Activated CD4-positive, alpha-beta T cell treated with anti-CD3 and anti-CD28 coated beads, Interleukin-2, Interleukin-6, amounts not matched to agents 100 ng/mL and 50 ng/mL, durations not matched to agents 16 hours and 8 hours (primary cell): ENCODE measurements at regions not wholly inside any gene's neighbourhood (a gene's known extent, or its start where the extent isn't known, plus 50 kb on each side); places are given as distances from the start of the nearest gene placed in this dataset.
A peak's percentile ranks its signal among the peaks of the same experiment; 100 is the strongest.

Source experiments
- DNase-seq: peaks from one replicate; pipeline ENCODE4 v3.0.0-alpha.2; 2020

DNA sequence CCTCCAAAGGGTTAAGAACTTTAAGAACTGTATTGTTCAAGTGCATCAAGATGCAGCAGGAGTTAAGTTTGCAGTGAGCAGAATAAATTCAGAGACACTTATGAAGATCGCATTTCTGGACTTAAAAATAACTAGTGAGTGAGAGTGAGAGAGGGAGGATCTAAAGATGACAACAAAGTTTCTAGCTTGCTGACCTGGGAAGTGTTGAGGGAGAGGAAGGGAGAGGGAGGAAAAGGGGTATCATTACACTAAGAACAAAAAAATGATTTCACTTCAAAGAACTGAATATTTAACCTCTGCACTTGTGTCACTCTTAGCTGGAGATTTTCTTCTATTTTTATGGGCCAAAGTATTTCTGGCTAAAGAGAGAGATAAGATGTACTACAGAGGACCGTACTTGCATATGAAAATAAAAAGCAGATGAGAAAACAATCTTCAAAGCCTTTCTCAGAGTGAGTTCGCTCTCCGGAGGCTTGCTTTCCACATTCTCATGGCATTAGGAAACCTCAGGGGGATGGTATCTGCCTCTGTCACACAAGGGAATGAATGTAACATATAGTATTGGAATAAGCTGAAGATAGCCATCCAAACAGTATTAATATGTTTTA lies 91.4 kb upstream of the TJP1 start:
- no peak for DNase-seq

DNA sequence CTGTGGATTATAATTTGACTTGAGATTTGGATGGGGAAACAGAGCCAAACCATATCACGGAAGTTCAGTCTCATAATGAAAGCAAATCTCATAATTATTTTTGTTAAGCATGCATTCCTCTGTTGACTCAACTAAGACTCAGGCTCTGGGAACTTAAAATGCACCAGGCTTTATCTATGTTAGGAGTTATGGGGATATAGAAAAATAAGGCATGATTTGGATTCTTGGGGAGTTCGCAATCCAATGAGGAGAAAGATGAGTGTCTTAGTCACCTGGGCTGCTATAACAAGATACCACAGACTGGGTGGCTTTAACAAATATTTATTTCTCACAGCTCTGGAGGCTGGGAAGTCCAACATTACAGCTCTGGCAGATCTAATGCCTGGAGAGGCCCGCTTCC lies 89.4 kb upstream of the TJP1 start:
- DNase-seq: no peak

DNA sequence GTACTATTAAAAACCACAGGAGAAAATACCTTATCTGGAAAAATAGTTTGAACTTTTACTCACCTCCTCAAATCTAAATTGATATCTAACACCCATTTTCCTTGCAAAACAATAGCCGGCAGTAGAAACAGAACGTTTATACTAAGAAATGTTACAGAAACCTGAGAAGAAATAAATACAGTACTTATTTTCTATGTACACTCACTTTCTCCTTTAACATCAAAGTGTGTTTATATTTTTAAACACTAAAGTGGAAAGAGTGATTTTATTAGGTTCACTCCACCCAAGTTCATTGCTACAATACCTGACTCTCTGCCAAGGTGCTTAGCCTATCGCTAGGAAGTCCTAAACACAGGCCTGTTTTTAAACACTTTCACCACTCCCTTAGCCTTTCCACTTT lies 87.8 kb upstream of the TJP1 start:
- DNase-seq: no peak

DNA sequence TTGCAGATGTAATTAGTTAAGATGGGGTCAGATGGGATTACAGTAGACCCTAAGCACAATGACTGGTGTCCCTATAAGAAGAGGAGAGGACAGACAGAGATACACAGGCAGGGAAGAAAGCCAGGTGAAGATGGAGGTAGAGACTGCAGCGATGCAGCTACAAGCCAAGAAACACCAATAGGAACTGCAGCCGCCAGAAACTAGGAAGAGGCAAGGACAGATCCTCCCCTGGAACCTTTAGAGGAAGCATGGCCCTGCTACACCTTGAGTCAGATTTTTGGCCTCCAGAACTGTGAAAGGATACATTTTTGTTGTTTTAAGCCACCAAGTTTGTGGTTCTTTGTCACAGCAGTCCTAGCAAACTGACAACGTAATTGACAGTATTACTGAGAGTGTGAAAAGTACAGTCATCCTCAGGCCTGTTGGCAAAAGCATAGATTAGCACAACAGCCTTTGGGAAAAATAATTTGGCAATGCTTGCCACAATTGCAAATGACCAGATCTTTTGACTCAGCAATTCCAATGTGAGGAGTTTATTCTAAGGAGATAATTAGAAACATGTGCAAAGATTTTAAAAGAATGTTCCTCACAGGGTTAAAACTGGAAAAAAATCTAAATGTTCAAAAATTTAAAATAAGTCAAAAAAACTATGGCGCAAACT lies 82.6 kb upstream of the TJP1 start:
- DNase-seq: no peak

DNA sequence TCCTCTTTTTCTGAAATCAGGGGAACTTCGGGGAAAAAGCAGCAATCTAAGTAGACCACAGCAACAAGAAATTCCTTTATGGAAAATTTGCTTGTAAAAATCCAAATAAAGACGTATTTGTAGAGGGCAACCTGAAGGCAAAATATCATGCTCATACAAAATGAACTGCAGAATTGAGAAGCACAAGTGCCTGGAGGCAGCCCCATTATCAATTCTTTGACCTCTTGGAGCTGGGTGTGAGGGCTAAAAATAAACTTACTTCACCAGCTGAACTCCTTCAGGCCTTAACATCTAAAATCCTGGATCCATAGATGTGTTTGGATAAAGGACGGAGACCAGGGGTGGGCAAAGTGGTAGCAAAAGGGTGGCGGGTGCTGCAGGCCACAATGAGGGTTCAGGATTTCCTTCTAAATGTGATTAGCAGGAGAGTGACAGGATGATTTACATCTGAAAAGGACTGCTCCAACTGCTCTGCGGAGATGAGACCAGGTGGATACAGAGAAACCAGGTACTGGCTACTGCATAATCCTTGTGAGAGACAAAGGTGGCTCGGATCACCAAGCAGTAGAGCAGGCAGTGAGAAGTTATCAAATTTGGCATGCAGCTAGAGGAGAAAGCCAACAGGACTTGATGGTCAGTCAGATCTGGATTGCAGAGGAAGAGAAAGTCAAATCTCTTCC lies 81.7 kb upstream of the TJP1 start:
- DNase-seq: no peak

DNA sequence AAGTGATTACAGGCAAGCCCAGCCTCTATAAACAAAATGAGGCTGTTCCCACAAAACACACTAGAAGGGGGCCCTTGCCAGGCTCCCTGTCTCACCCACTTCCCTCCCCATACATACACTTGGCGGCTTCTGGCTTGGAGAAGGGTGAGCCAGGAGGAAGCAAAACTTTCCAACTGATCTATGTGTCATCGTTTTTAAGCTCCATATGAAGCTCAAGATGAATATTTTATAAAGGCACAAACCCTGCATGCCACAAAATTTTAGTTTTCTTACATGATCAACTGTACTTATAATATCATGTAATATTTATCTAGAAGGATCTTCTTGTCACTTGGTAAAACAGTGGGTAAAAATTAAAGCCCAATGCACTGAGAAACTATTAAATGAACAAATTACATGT lies 80.8 kb upstream of the TJP1 start:
- no peak for DNase-seq

DNA sequence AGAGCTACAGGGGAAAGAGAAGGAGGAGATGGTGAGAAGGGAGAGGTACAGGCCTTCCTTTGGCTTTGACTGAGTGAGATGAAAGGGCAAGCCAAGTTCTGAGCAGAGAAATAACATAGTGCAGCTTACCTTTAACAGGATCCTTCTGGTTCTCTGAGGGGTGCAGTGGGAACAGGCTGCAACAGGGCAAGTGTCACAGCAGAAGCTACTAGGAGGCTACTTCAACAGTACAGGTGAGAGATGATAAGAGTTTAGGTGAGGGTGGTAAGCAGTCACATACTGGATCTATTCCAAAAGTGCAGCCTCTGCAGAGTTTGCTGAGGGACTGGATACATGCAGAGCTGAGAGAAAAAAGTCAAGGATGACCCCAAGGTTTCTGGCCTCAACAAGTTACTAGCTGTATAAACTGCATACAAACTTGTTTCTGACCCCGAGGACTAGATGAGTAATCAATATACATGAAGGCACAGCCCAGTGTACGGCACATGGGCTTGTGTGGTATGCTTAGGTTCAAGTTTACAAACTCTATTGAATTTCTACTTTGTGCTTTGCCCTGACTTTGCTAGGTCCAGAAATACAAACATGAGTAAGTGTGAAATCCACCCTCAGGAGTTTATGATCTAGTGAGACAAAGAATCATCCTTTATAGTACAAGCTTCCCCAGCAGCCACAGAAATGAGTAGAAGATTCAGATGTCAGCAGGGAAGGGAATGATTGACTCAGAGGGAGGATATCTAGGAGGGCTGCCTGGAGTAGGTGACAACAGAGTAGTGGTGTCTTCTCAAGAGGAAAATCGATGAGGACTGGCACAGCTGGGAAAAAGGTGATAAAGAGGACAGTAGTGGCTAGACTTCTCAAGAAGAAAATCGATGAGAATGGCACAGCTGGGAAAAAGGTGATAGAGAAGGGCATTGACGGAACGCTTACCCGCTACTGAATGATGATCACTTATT lies 78.2 kb upstream of the TJP1 start:
- no peak for DNase-seq

DNA sequence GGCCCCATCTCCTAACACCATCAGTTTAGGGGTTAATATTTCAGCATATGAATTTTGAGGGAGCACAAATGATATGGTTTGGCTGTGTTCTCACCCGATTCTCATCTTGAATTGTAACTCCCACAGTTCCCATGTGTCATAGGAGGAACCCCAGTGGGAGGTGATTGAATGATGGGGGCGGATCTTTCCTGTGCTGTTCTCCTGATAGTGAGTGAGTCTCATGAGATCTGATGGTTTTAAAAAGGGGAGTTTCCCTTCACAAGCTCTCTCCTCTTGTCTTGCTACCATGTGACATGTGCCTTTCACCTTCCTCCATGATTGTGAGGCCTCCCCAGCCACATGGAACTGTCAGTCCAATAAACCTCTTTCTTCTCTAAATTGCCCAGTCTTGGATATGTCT lies 73.8 kb upstream of the TJP1 start:
- no peak for DNase-seq

DNA sequence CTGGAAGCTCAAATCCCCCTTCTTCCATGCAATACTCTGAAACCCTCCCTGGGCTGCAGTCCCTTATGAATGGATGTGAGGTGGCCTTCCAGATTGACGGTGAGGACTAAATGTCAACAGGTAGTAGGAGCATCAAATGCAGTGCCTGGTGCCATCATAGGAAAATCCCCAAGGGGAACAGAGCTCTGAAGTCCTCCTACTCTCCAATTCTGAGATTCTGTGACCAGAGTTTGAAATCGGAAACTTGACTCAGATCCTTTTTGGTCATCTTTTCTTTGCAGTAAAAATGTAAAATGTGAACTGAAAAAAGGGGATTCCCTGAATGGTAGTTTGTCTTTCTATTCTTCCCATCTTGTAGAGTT lies 68.8 kb upstream of the TJP1 start:
- DNase-seq: no peak

DNA sequence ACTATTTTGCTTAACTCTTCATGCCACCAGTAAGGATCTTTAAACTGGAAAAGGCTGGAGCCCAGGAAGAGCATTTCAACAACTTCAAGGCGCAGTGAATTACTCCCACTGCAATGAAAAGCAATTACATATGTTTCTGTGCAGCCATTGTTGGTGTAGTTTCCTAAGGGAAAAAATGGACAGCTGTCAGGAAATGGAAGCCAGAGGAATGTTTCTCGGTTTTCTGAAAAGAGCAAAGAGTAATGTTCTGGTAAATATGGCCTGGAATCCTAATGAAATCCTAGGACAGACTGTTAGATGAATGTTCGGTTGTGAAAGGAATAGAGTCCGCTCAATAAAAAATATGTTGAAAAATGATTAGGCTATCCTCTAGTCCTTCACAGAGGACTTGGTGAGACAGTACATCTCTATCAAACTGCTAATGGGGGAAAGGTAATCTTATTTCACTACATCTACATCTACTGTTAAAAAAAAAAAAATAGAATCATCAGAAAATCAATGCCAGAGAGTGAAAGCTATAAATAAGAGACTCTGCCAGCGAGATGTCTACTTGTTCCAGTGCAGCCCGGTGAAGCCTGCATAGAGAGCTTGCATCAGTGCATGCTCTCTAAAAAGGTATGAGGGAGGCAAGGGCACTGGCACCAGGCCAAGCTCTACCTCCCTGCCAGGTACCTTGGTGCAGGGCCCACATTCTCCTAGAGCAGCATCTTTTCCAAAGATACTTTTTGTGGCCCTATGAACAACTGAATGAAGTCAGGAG lies 68.2 kb upstream of the TJP1 start:
- no peak for DNase-seq

DNA sequence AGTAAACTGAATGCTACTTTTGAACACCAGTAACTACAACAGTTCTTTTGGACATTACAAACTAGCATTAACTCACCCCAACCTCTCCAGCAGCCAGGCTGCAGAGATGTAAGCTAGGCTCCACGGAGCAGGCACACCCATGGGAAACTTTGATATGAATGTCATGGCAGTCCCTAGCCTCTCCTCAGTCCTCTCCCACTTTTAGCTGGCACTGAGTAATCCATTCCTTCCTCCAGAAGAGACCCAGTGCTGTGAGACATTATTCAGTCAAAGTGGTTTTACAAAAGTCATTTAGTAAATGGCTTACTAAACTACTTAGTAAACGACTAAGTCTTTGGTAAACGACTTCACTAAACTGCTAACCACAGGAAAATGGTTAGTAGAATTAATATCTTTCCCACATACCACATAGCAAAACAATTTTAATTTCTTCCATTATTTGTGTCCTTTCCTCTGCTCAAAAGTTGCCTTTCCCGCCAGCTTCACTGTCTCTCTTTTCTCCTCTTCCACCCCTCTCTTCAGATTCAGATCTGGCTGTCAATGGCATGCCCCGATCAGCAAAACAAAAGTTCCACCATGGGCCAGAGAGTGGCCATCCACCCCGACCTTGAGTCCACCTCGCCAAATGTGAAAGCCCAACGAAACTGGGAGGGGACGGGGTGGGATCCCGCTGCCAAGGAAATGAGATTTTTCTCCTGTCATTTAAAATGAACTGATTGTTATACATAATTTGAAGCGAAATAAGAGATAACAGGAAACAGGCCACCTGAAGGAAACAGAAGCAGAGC lies 67.5 kb upstream of the TJP1 start:
- DNase-seq: peak; percentile 7

DNA sequence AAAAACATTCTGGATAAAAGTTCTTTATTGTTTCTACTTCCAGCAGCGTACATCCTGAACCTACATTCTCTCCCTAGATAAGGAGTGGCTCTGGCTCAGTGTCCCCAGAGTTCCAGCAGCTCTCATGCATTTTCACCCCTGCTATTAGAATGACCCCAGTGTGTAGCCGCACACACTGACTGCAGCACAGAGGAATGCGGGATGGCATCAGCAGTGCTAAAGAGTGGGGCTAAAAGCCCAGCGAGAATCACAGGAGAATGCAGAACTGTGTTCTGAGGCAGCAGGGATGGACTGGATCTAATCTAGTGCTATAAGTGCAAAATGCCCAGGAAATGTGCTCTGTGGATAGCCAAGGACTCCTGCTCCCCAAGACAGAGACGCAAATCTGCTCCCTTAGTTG lies 66.4 kb upstream of the TJP1 start:
- no peak for DNase-seq

DNA sequence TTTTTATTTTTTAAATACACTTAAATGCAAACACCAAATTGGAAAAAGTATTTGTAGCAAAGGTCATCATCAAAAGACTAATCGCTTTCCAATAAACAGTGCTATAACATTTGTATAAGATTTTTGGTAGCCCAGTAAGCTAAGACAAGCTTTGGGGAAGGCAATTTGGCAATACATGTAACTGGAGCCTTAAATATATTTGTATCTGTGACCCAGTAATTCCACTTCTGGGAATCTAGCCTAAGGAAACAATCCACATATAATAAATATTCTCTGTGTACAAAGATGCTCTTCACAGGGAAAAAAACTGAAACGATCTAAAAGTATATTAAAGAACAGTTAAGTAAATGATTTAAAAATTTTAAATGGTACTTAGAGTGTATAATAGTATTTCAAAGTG lies 65.5 kb upstream of the TJP1 start:
- no peak for DNase-seq

DNA sequence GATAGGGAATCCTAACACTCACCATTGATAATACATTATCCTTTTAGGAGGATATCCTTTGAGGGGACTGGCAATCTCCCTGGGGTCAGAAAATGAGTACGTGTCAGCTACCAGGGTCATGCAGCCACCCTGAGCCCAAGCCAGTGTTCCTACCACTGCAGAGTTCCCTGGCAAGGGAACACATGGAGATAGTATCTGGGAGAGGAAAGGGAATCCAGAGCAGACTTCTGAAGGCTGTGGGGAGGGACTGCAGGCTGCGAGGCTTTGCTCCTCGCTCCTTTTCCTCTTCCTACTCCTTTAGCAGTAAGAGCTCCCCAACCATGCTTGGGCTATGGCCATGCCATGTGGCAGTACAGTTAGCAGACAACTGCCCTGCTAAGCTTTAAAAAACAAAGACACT lies 62.9 kb upstream of the TJP1 start:
- no peak for DNase-seq

DNA sequence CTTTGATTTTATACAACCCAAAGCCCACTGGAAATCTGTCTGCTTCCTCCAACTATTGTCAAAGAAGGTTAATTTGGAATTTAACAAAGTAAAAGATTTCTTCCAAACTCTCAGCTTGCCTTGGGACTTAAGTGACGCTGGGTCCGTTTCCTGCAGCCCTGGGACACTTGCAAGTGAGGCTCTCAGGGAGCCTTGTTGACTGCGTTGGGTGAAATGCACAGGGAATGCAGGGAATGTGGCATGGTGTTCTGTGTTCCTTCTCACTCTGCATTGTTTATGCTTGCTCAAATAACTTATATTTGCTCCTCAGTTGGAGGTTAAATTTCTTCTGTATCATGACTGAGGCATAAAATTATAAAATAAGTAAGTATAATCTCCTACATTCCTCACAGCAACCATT lies 60.9 kb upstream of the TJP1 start:
- DNase-seq: no peak

DNA sequence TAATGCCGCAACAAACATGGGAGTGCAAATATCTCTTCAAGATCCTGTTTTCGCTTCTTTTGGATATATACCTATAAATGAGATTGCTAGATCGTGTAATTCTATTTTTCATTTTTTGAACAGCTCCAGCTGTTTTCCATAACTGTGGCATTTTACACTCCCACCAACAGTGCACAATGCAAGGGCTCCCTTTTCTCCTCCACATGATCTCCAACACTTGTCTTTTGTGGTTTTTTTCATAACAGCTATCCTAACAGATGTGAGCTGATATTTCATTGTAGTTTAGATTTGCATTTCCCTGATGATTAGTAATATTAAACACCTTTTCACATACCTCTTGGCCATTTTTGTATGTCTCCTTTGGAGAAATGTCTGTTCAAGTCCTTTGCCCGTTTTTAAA lies 58.6 kb upstream of the TJP1 start:
- DNase-seq: no peak

DNA sequence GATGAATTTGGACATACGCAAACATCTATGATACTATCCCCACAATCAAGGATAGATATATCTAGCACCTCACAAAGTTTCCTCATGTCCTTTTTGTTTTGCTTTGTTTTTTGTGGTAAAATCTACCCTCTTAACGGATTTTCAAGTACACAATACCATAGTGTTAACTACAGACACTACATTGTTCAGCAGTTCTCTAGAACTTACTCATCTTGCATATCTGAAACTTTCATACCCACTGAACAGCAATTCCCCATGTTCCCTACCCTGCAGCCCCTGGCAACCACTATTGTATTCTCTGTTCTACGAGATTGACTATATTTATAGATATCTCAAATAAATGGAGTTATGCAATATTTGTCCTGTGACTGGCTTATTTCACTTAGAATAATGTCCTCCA lies 58.1 kb upstream of the TJP1 start:
- peak; percentile 1 for DNase-seq

DNA sequence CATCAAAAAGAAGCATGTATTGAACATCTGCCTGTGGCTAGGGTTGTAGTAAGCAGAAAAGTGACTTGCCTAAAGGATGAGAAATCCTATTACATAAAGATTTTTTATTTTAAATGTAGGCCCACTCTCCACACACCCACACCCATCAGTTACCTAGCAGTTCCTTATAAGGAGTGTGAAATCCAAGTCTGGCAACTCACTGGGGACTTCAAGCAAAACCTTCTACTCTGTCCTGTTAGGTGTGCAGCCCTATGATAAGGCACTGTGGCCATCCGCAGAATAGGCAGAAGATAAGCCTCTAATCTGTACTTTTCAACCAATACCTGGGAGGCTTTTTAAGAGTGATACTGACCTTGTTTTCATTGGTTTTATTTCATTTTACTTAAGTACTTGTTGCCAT lies 52.7 kb upstream of the TJP1 start:
- no peak for DNase-seq

DNA sequence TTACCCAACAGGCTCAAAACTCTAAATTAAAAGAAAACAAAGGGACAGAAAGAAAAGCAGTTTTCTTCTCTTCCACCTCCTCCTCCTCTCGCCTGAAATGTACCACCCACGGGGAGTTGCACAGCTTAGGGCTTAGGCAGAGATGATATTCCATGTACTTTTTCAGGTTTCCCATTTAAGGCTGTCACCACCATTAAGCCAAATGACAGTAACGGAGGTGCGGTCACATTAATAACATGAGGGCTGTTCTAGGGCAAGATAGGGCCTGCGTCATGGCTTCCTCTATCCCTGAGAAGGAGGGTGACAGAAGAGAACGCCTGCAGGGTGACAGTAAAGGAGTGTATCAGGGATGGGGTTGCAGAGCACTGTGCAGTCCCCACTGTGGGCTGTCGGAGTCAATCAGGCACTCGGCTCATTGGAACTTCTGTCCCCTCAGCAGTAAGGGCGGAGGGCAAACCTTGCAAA lies 51.7 kb upstream of the TJP1 start:
- no peak for DNase-seq

DNA sequence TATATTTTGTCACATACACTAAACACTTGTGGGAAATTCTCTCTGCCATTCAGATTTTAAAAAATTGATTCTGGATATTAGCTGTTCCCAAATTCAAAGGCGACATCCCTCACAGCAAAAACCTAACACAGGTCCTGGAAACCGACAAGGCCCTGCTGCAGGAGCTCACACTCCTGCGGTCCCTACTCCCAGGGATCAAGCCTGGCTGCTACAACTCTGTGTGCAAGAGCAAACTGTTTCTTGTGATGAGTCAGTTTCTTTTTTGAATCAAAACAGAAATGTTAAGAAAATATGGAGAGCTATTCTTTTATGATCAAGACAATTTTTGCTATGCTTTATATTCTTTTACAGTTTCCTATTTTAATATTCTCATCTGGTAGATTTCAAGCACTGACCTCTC lies 51.0 kb upstream of the TJP1 start:
- DNase-seq: no peak

DNA sequence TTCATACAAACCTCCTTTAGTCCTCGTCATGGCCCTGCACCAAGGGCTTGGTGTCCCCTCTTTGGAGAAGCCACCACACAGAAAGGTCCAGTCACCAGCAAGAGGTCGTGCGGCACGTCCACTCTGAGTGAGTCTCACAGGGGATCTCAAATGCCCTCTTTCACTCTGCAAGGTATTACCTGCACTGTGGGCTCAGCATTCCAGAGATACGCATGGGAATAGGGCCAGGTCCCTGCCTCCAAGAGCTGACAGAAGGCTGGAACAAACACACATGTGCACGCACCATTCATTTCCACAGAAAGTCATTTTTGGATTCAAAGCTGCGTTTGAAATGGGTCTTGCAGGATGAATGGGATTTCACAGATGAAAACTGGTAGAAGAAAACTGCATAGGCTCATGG lies 50.4 kb upstream of the TJP1 start:
- no peak for DNase-seq
